Fibroblast of the aortic adventitia (primary cell): ENCODE measurements at regions not wholly inside any gene's neighbourhood (a gene's known extent, or its start where the extent isn't known, plus 50 kb on each side); places are given as distances from the start of the nearest gene placed in this dataset.

Experiments used
- DNase-seq: peaks from one replicate; pipeline ENCODE4 v3.0.0-alpha.2; 2010; ENCODE audit warnings: low read depth
- H3K4me3 ChIP-seq: 2 replicates; pipeline ENCODE4 v1.5.1; 2011; ENCODE audit warnings: low read depth, mild to moderate bottlenecking, control low read depth, low read length, moderate library complexity
- CTCF ChIP-seq: IDR thresholded peaks from 2 replicates; pipeline ENCODE4 v1.5.1; 2011; ENCODE audit warnings: mild to moderate bottlenecking, low read length, control low read depth, inconsistent platforms; ENCODE audit not compliant: insufficient read depth

DNA sequence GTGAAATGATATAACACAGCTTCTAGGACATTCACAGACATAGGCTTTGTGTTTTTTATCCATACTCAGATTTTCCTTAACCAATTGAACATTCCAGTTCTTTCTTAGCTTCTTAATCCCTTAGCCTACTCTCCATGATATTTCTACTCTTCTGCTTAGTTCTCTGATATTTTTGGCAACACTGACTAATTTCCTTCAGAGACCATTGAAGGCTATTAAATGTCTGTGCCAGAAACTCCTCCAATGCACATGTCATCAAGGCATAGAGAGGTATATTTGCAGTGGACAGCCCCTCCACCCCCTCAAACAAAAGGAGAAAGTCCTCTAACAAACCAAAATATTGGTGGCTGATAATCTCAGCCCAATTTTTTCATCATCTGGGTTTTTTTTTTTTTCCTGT is 105.9 kb upstream of the TSC22D2 start:
- DNase-seq = no peak

GRCh38 chr3:150300852-150301517 is 107.1 kb upstream of the TSC22D2 start:
- peak; percentile 35 for DNase-seq
- no peak for TF ChIP-seq CTCF
- no peak overlapping the region for H3K4me3 ChIP-seq

More for the DNA sequence above, 105.9 kb upstream of the TSC22D2 start:
- no peak for TF ChIP-seq CTCF
- no peak overlapping the region for H3K4me3 ChIP-seq

DNA sequence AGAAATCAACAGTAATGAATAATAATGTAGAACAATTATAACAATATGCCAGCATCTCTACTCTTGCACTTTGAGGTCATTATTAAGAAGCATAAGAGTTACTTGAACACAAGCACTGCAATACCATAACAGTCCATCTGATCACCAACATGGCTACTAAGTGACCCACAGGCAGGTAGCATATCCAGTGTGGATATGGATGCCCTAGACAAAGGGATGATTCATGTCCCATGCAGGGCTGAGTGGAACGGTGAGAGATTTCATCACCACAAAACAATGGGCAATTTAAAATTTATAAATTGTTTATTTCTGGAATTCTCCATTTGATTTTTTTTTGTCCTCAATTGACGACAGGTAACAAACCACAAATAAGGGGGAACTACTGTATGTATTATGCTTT is 107.7 kb upstream of the TSC22D2 start:
- no peak overlapping the region for H3K4me3 ChIP-seq
- DNase-seq = no peak
- TF ChIP-seq CTCF = no peak

GRCh38 chr3:150299201-150299600 is 108.9 kb upstream of the TSC22D2 start:
- no peak for TF ChIP-seq CTCF
- H3K4me3 ChIP-seq = no peak overlapping the region
- no peak for DNase-seq

- H3K4me3 ChIP-seq = no peak overlapping the region
- no peak for TF ChIP-seq CTCF
- no peak for DNase-seq
Measured at GRCh38 chr3:150296966-150297365, 111.1 kb upstream of the TSC22D2 start.

DNA sequence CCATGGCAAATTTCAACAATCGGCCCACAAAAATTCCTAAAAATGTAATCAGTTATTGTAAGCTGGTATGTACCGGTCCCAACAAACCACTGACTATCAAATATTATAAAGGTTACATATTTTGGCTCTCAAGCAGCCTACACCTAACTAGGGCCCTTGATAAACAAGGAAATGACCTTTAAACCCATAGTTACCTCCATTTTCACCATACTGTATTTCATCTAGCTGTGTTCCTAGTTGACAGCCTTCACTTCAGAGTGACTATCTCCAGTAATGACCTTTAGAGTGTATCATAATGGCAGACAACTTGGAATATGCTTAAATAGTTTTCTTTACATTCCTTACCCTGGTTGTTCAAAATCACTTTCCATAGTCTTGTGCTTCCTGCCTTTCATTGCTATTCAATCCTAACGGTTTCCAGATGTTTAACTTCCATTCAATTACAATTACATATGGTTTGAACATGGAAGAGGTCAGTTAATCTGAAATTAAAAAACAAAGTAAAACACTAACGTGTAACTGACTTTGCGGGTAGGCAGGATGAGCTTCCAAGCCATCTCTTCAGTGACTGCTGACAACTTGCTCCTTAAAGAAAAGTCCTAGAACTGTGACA is 111.9 kb upstream of the TSC22D2 start:
- no peak for DNase-seq
- H3K4me3 ChIP-seq = no peak overlapping the region
- TF ChIP-seq CTCF = no peak
